ENCODE measurements at regions not wholly inside any gene's neighbourhood (a gene's known extent, or its start where the extent isn't known, plus 50 kb on each side); places are given as distances from the start of the nearest gene placed in this dataset.

GRCh38 chr16:51648526-51648925, 497.5 kb upstream of the SALL1 start:
- no peaks in the 10 kb centered on the region for H3K79me2 ChIP-seq (ENCODE audit: insufficient read depth, low read length)
- no peak overlapping the region for H2AFZ ChIP-seq (ENCODE audit: low read length)
- H3K4me1 ChIP-seq (ENCODE audit: insufficient read depth, low read length, poor library complexity, severe bottlenecking): no peaks in the 10 kb centered on the region
- no peaks in the 10 kb centered on the region for H4K20me1 ChIP-seq (ENCODE audit: insufficient read depth, low read length, poor library complexity, severe bottlenecking)
- no peak overlapping the region for H3K9ac ChIP-seq (ENCODE audit: low read depth, low read length, poor library complexity, severe bottlenecking)
- TF ChIP-seq EZH2phosphoT487 (IDR thresholded peaks at IDR 0.05; ENCODE audit: borderline replicate concordance) (no peak), CTCF (conservative IDR thresholded peaks at IDR 0.05; ENCODE audit: low read length) (no peak)
- no peak overlapping the region for H3K4me3 ChIP-seq (ENCODE audit: low read length, poor library complexity, severe bottlenecking)
- no peak overlapping the region for H3K4me2 ChIP-seq (ENCODE audit: low read depth, low read length, poor library complexity, severe bottlenecking)
- H3K9me3 ChIP-seq (ENCODE audit: insufficient read depth, low read depth, low read length): no peaks in the 10 kb centered on the region
- no peaks in the 10 kb centered on the region for H3K36me3 ChIP-seq (ENCODE audit: insufficient read depth, low read length)
- no peaks in the 10 kb centered on the region for H3F3A ChIP-seq (ENCODE audit: low read depth)
- no peaks in the 10 kb centered on the region for H3K9me2 ChIP-seq (replicated peaks; ENCODE audit: low read depth, low read length)
- H3K27me3 ChIP-seq (ENCODE audit: insufficient read depth, low read length, poor library complexity, severe bottlenecking): no peaks in the 10 kb centered on the region

GRCh38 chr16:51641191-51641765, 490.2 kb upstream of the SALL1 start:
- Histone ChIP-seq H3K4me1 (ENCODE audit: insufficient read depth, low read length, poor library complexity, severe bottlenecking) (no peaks in the 10 kb centered on the region), H3K4me3 (ENCODE audit: low read length, poor library complexity, severe bottlenecking) (no peak overlapping the region), H3K9me2 (replicated peaks; ENCODE audit: low read depth, low read length) (no peaks in the 10 kb centered on the region), H3K79me2 (ENCODE audit: insufficient read depth, low read length) (no peaks in the 10 kb centered on the region), H3K9me3 (ENCODE audit: insufficient read depth, low read depth, low read length) (no peaks in the 10 kb centered on the region), H4K20me1 (ENCODE audit: insufficient read depth, low read length, poor library complexity, severe bottlenecking) (no peaks in the 10 kb centered on the region), H3F3A (ENCODE audit: low read depth) (no peaks in the 10 kb centered on the region), H3K27me3 (ENCODE audit: insufficient read depth, low read length, poor library complexity, severe bottlenecking) (no peaks in the 10 kb centered on the region), H3K4me2 (ENCODE audit: low read depth, low read length, poor library complexity, severe bottlenecking) (no peak overlapping the region), H3K36me3 (ENCODE audit: insufficient read depth, low read length) (no peaks in the 10 kb centered on the region), H3K9ac (ENCODE audit: low read depth, low read length, poor library complexity, severe bottlenecking) (no peak overlapping the region), H2AFZ (ENCODE audit: low read length) (no peak overlapping the region)
- TF ChIP-seq EZH2phosphoT487 (IDR thresholded peaks at IDR 0.05; ENCODE audit: borderline replicate concordance) (no peak), CTCF (conservative IDR thresholded peaks at IDR 0.05; ENCODE audit: low read length) (no peak)

GRCh38 chr16:51640196-51640595, 489.1 kb upstream of the SALL1 start:
- TF ChIP-seq EZH2phosphoT487 (IDR thresholded peaks at IDR 0.05; ENCODE audit: borderline replicate concordance) (no peak), CTCF (conservative IDR thresholded peaks at IDR 0.05; ENCODE audit: low read length) (no peak)
- no peaks in the 10 kb centered on the region for H3K9me2 ChIP-seq (replicated peaks; ENCODE audit: low read depth, low read length)
- no peaks in the 10 kb centered on the region for H3K79me2 ChIP-seq (ENCODE audit: insufficient read depth, low read length)
- no peaks in the 10 kb centered on the region for H3K4me1 ChIP-seq (ENCODE audit: insufficient read depth, low read length, poor library complexity, severe bottlenecking)
- H3K36me3 ChIP-seq (ENCODE audit: insufficient read depth, low read length): no peaks in the 10 kb centered on the region
- H3K9ac ChIP-seq (ENCODE audit: low read depth, low read length, poor library complexity, severe bottlenecking): no peak overlapping the region
- no peaks in the 10 kb centered on the region for H3K9me3 ChIP-seq (ENCODE audit: insufficient read depth, low read depth, low read length)
- H3F3A ChIP-seq (ENCODE audit: low read depth): no peaks in the 10 kb centered on the region
- H3K4me2 ChIP-seq (ENCODE audit: low read depth, low read length, poor library complexity, severe bottlenecking): no peak overlapping the region
- no peaks in the 10 kb centered on the region for H3K27me3 ChIP-seq (ENCODE audit: insufficient read depth, low read length, poor library complexity, severe bottlenecking)
- no peaks in the 10 kb centered on the region for H4K20me1 ChIP-seq (ENCODE audit: insufficient read depth, low read length, poor library complexity, severe bottlenecking)
- no peak overlapping the region for H3K4me3 ChIP-seq (ENCODE audit: low read length, poor library complexity, severe bottlenecking)
- no peak overlapping the region for H2AFZ ChIP-seq (ENCODE audit: low read length)
